HepG2 (cell line): ENCODE measurements at regions not wholly inside any gene's neighbourhood (a gene's known extent, or its start where the extent isn't known, plus 50 kb on each side); places are given as distances from the start of the nearest gene placed in this dataset.
A peak's percentile ranks its signal among the peaks of the same experiment; 100 is the strongest.

Source experiments
- GATA4 ChIP-seq: sonication (generic); IDR thresholded peaks from 2 replicates; pipeline ENCODE4 v1.6.1; 2016; ENCODE audit warnings: antibody characterized with exemption, low read depth, borderline replicate concordance
- KLF9 ChIP-seq: IDR thresholded peaks from 2 replicates; pipeline ENCODE4 v1.6.1; 2016; ENCODE audit warnings: low read depth
- NCOA2 ChIP-seq: sonication (generic); formaldehyde crosslinking; IDR thresholded peaks from 2 replicates; pipeline ENCODE4 v1.8.0; 2022; ENCODE audit warnings: inconsistent platforms
- PHF20 ChIP-seq: sonication (generic); formaldehyde crosslinking; IDR thresholded peaks from 2 replicates; pipeline ENCODE4 v1.5.0; 2020; ENCODE audit warnings: mild to moderate bottlenecking, missing genetic modification reagents
- RCOR2 ChIP-seq: IDR thresholded peaks from 2 replicates; pipeline ENCODE4 v1.6.1; 2016; ENCODE audit warnings: missing biosample characterization, missing genetic modification reagents
- REPIN1 ChIP-seq: sonication (generic); formaldehyde crosslinking; IDR thresholded peaks from 2 replicates; pipeline ENCODE4 v1.8.0; 2022; ENCODE audit warnings: missing genetic modification reagents, low read depth, mild to moderate bottlenecking, borderline replicate concordance
- SALL2 ChIP-seq: sonication (generic); formaldehyde crosslinking; IDR thresholded peaks from 2 replicates; pipeline ENCODE4 v1.8.1; 2023; ENCODE audit warnings: mild to moderate bottlenecking, missing genetic modification reagents, inconsistent platforms
- SOX6 ChIP-seq, 2 experiments: fragments of 450-650 bp in 1 of 2; sonication (generic) in 1 of 2; formaldehyde crosslinking in 1 of 2; IDR thresholded peaks; 2 replicates each; pipeline versions ENCODE4 v1.4.0 to v1.6.1; 2017 to 2020; ENCODE audit warnings: antibody characterized with exemption in 1 of 2, mild to moderate bottlenecking in 1 of 2, missing genetic modification reagents in 1 of 2
- WIZ ChIP-seq: sonication (generic); formaldehyde crosslinking; IDR thresholded peaks from 2 replicates; pipeline ENCODE4 v1.5.1; 2020; ENCODE audit warnings: mild to moderate bottlenecking, missing genetic modification reagents
- ZFP1 ChIP-seq: IDR thresholded peaks from 2 replicates; pipeline ENCODE4 v1.6.1; 2016
- ZMAT3 ChIP-seq: sonication (generic); formaldehyde crosslinking; conservative IDR thresholded peaks from 2 replicates; pipeline ENCODE4 v1.7.0; 2021; ENCODE audit warnings: missing genetic modification reagents
- ZNF124 ChIP-seq: sonication (generic); formaldehyde crosslinking; IDR thresholded peaks from 2 replicates; pipeline ENCODE4 v1.4.0; 2020; ENCODE audit warnings: missing genetic modification reagents
- ZNF138 ChIP-seq: sonication (generic); formaldehyde crosslinking; IDR thresholded peaks from 2 replicates; pipeline ENCODE4 v1.5.0; 2020; ENCODE audit warnings: mild to moderate bottlenecking, low read depth, missing genetic modification reagents
- ZNF3 ChIP-seq: IDR thresholded peaks from 2 replicates; pipeline ENCODE4 v1.7.0; 2017; ENCODE audit warnings: inconsistent platforms
- ZNF329 ChIP-seq: sonication (generic); formaldehyde crosslinking; IDR thresholded peaks from 2 replicates; pipeline ENCODE4 v1.9.0; 2021; ENCODE audit warnings: low read depth, mild to moderate bottlenecking, missing genetic modification reagents
- ZNF550 ChIP-seq: sonication (generic); formaldehyde crosslinking; IDR thresholded peaks from 2 replicates; pipeline ENCODE4 v1.4.0; 2020; ENCODE audit warnings: mild to moderate bottlenecking, missing genetic modification reagents, borderline replicate concordance
- ZNF879 ChIP-seq: sonication (generic); formaldehyde crosslinking; IDR thresholded peaks from 2 replicates; pipeline ENCODE4 v1.8.1; 2023; ENCODE audit warnings: missing genetic modification reagents
- ZSCAN12 ChIP-seq: sonication (generic); formaldehyde crosslinking; IDR thresholded peaks from 2 replicates; pipeline ENCODE4 v1.9.0; 2021; ENCODE audit warnings: mild to moderate bottlenecking, missing genetic modification reagents
- TF ChIP-seq, protein P1 (sequence below): sonication (generic); formaldehyde crosslinking; IDR thresholded peaks from 2 replicates; pipeline ENCODE4 v1.8.1; 2022; ENCODE audit warnings: low read depth, mild to moderate bottlenecking, missing genetic modification reagents
- TF ChIP-seq, protein P2 (sequence below): sonication (generic); formaldehyde crosslinking; IDR thresholded peaks from 2 replicates; pipeline ENCODE4 v1.5.0; 2020; ENCODE audit warnings: missing genetic modification reagents, mild to moderate bottlenecking, borderline replicate concordance
- TF ChIP-seq, protein P3 (sequence below): sonication (generic); formaldehyde crosslinking; IDR thresholded peaks from 2 replicates; pipeline ENCODE4 v1.5.0; 2020; ENCODE audit warnings: mild to moderate bottlenecking, missing genetic modification reagents
- TF ChIP-seq, protein P4 (sequence below): IDR thresholded peaks from 2 replicates; pipeline ENCODE4 v1.6.1; 2016

DNA sequence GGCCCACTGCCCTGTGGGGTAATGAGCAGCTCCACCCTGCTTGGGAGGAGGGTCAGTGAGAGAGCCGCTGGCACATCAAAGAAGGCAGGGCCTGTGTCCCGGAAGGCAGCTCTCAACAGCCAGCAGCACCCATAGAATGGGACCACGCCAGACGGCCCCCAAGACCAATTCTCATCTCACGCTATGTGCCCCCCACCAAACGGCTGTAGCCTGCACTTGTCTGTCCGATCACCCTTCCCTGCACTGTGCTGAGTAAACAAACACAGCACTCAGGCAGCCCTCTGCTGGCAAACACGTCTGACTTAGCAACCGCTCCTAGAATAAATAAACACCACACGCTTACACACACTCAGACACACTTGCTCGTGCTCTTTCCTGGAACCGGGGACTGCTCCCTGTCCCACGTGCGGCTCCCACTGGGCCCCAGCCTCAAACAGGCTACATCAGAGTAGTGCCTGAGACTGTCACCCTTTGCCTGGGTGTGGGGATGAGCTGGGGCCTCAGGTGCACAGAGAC lies 53.2 kb upstream of the CDON start (continued):
- TF ChIP-seq, protein P1, sequence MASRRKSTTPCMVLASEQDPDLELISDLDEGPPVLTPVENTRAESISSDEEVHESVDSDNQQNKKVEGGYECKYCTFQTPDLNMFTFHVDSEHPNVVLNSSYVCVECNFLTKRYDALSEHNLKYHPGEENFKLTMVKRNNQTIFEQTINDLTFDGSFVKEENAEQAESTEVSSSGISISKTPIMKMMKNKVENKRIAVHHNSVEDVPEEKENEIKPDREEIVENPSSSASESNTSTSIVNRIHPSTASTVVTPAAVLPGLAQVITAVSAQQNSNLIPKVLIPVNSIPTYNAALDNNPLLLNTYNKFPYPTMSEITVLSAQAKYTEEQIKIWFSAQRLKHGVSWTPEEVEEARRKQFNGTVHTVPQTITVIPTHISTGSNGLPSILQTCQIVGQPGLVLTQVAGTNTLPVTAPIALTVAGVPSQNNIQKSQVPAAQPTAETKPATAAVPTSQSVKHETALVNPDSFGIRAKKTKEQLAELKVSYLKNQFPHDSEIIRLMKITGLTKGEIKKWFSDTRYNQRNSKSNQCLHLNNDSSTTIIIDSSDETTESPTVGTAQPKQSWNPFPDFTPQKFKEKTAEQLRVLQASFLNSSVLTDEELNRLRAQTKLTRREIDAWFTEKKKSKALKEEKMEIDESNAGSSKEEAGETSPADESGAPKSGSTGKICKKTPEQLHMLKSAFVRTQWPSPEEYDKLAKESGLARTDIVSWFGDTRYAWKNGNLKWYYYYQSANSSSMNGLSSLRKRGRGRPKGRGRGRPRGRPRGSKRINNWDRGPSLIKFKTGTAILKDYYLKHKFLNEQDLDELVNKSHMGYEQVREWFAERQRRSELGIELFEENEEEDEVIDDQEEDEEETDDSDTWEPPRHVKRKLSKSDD (CRISPR knock-in tag): no peak
- TF ChIP-seq, protein P2, sequence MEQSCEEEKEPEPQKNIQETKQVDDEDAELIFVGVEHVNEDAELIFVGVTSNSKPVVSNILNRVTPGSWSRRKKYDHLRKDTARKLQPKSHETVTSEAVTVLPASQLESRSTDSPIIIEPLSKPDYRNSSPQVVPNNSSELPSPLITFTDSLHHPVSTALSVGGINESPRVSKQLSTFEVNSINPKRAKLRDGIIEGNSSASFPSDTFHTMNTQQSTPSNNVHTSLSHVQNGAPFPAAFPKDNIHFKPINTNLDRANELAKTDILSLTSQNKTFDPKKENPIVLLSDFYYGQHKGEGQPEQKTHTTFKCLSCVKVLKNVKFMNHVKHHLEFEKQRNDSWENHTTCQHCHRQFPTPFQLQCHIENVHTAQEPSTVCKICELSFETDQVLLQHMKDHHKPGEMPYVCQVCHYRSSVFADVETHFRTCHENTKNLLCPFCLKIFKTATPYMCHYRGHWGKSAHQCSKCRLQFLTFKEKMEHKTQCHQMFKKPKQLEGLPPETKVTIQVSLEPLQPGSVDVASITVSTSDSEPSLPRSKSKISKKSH (CRISPR knock-in tag): no peak; the same call in 1 of the 2 replicates
- no peak; the same call in 1 of the 2 replicates for TF ChIP-seq GATA4
- TF ChIP-seq ZNF3: no peak; the same call in 1 of the 2 replicates
- TF ChIP-seq ZNF138: 0 out of 2 replicates have a peak, but pooled peaks have one; percentile 50
- no peak for TF ChIP-seq KLF9 (CRISPR knock-in tag)
- TF ChIP-seq, protein P3, sequence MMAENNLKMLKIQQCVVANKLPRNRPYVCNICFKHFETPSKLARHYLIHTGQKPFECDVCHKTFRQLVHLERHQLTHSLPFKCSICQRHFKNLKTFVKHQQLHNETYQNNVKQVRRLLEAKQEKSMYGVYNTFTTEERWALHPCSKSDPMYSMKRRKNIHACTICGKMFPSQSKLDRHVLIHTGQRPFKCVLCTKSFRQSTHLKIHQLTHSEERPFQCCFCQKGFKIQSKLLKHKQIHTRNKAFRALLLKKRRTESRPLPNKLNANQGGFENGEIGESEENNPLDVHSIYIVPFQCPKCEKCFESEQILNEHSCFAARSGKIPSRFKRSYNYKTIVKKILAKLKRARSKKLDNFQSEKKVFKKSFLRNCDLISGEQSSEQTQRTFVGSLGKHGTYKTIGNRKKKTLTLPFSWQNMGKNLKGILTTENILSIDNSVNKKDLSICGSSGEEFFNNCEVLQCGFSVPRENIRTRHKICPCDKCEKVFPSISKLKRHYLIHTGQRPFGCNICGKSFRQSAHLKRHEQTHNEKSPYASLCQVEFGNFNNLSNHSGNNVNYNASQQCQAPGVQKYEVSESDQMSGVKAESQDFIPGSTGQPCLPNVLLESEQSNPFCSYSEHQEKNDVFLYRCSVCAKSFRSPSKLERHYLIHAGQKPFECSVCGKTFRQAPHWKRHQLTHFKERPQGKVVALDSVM (CRISPR knock-in tag): peak; percentile 29; the same call in 1 of the 2 replicates
- TF ChIP-seq PHF20 (CRISPR knock-in tag): no peak; the same call in 1 of the 2 replicates
- no peak for TF ChIP-seq WIZ (CRISPR knock-in tag)
- 0 out of 2 replicates have a peak, but pooled peaks have one; percentile 55 for TF ChIP-seq ZFP1 (CRISPR knock-in tag)
- TF ChIP-seq SOX6 (IDR thresholded peaks at IDR 0.05): no peak
- peak; percentile 80 for TF ChIP-seq SOX6 (CRISPR knock-in tag; IDR thresholded peaks at IDR 0.05)
- peak; percentile 79; the same call in 1 of the 2 replicates for TF ChIP-seq REPIN1 (CRISPR knock-in tag)
- peak; percentile 32; the same call in 1 of the 2 replicates for TF ChIP-seq ZMAT3 (CRISPR knock-in tag)
- TF ChIP-seq ZNF124 (CRISPR knock-in tag): peak; percentile 52
- TF ChIP-seq RCOR2: 0 out of 2 replicates have a peak, but pooled peaks have one; percentile 28
- no peak for TF ChIP-seq ZSCAN12 (CRISPR knock-in tag)
- TF ChIP-seq ZNF879: no peak
- no peak for TF ChIP-seq ZNF550 (CRISPR knock-in tag)
- TF ChIP-seq NCOA2: peak; percentile 82
- no peak for TF ChIP-seq ZNF329 (CRISPR knock-in tag)
- TF ChIP-seq, protein P4, sequence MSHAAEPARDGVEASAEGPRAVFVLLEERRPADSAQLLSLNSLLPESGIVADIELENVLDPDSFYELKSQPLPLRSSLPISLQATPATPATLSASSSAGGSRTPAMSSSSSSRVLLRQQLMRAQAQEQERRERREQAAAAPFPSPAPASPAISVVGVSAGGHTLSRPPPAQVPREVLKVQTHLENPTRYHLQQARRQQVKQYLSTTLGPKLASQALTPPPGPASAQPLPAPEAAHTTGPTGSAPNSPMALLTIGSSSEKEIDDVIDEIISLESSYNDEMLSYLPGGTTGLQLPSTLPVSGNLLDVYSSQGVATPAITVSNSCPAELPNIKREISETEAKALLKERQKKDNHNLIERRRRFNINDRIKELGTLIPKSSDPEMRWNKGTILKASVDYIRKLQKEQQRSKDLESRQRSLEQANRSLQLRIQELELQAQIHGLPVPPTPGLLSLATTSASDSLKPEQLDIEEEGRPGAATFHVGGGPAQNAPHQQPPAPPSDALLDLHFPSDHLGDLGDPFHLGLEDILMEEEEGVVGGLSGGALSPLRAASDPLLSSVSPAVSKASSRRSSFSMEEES (CRISPR knock-in tag): peak; percentile 89
- peak; percentile 20; the same call in 1 of the 2 replicates for TF ChIP-seq SALL2 (CRISPR knock-in tag)
